Sigmoid colon (tissue), 4 donors: ENCODE measurements at regions not wholly inside any gene's neighbourhood (a gene's known extent, or its start where the extent isn't known, plus 50 kb on each side); places are given as distances from the start of the nearest gene placed in this dataset.

Source experiments
- EP300 ChIP-seq, 4 donors: sonication (generic); formaldehyde crosslinking; IDR thresholded peaks; one replicate each; pipeline ENCODE4 v1.6.1; 2017; ENCODE audit warnings: antibody characterized with exemption in 4 of 4
- POLR2A ChIP-seq, 2 donors: fragments of 450-650 bp; IDR thresholded peaks; one replicate each; pipeline ENCODE4 v1.6.1; 2016; ENCODE audit warnings: antibody characterized with exemption in 2 of 2, mild to moderate bottlenecking in 2 of 2, moderate library complexity in 2 of 2
- POLR2AphosphoS5 ChIP-seq, 4 donors: sonication (generic); formaldehyde crosslinking; IDR thresholded peaks; one replicate each; pipeline ENCODE4 v1.6.1; 2017; ENCODE audit warnings: antibody characterized with exemption in 4 of 4
- TF ChIP-seq, protein P1 (sequence below), 4 experiments: fragments of 450-650 bp in 3 of 4; fragments of 200-600 bp in 1 of 4; IDR thresholded peaks; one replicate each; pipeline ENCODE4 v1.5.1; 2016 to 2019; ENCODE audit warnings: antibody characterized with exemption in 4 of 4, mild to moderate bottlenecking in 3 of 4, moderate library complexity in 2 of 4

DNA sequence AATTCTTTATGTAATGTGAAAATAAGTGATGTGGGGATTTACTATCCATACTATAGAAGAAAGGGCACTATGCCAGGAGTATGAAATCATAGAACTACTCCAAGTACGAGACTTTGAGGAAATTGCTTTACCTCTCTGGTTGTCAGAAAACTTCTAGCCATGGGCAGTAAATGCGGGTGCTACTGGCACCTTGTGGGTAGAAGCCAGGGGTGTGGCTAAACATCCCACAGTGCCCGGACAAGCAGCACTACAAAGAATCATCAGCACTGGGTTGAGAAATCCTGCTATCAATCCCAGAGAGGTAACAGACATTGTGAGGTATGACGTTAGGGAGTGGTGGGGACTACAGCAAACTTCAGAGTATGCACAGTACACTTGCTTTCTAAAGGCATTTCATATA lies 453.5 kb upstream of the TNP1 start:
- TF ChIP-seq, protein P1, sequence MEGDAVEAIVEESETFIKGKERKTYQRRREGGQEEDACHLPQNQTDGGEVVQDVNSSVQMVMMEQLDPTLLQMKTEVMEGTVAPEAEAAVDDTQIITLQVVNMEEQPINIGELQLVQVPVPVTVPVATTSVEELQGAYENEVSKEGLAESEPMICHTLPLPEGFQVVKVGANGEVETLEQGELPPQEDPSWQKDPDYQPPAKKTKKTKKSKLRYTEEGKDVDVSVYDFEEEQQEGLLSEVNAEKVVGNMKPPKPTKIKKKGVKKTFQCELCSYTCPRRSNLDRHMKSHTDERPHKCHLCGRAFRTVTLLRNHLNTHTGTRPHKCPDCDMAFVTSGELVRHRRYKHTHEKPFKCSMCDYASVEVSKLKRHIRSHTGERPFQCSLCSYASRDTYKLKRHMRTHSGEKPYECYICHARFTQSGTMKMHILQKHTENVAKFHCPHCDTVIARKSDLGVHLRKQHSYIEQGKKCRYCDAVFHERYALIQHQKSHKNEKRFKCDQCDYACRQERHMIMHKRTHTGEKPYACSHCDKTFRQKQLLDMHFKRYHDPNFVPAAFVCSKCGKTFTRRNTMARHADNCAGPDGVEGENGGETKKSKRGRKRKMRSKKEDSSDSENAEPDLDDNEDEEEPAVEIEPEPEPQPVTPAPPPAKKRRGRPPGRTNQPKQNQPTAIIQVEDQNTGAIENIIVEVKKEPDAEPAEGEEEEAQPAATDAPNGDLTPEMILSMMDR (IDR thresholded peaks at IDR 0.05) = no peak
- TF ChIP-seq POLR2A (IDR thresholded peaks at IDR 0.05) = no peak
- no peak for TF ChIP-seq POLR2AphosphoS5 (IDR thresholded peaks at IDR 0.05)
- no peak for TF ChIP-seq EP300 (IDR thresholded peaks at IDR 0.05)
